Nephron (organoid): ENCODE measurements at regions not wholly inside any gene's neighbourhood (a gene's known extent, or its start where the extent isn't known, plus 50 kb on each side); places are given as distances from the start of the nearest gene placed in this dataset.

Experiments
- H3K27ac Mint-ChIP-seq, 3 experiments: 2 replicates each; pipeline ENCODE4 v1.8.0; 2020; ENCODE audit warnings: mixed read lengths in 3 of 3, mild to moderate bottlenecking in 2 of 3, moderate library complexity in 1 of 3
- H3K27me3 Mint-ChIP-seq: 2 replicates; pipeline ENCODE4 v1.8.0; 2021; ENCODE audit warnings: low read depth, mild to moderate bottlenecking, moderate library complexity, mixed read lengths
- H3K36me3 Mint-ChIP-seq: 2 replicates; pipeline ENCODE4 v1.8.0; 2020; ENCODE audit warnings: low read depth, mixed read lengths
- H3K4me1 Mint-ChIP-seq: 2 replicates; pipeline ENCODE4 v1.8.0; 2020; ENCODE audit warnings: mixed read lengths
- H3K4me3 Mint-ChIP-seq, 3 experiments: 2 replicates each; pipeline ENCODE4 v1.8.0; 2020; ENCODE audit warnings: mild to moderate bottlenecking in 3 of 3, mixed read lengths in 3 of 3, moderate library complexity in 2 of 3
- H3K9me3 Mint-ChIP-seq: 2 replicates; pipeline ENCODE4 v1.8.0; 2020; ENCODE audit warnings: mixed read lengths
- TF ChIP-seq, protein P1 (sequence below), 3 experiments: fragments of 200-600 bp; sonication (generic); IDR thresholded peaks; one replicate each; pipeline ENCODE4 v1.5.0; 2021; ENCODE audit warnings: antibody characterized with exemption in 3 of 3; ENCODE audit not compliant: unreplicated experiment in 3 of 3

DNA sequence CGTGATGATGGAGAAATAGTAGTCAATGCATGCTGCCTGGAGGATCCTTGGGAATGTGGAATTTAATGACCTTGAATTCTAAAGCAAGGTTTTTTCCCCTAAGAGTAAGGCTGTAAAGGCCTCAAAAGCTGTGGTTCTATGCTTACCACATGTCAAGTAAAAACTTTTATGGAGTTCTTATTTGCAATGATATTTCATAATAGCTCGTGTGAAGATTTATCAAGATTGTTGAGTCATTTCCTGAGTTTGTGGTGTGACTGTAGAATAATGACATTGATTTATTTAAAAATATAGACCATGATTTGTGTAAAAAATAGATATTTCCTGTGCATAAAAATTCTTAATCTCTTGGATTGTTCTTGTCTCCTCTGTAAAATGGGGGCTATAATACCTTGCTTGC, 67.5 kb upstream of the SORCS1 start:
- Mint-ChIP-seq H3K27ac (no peak overlapping the region), H3K4me1 (no peaks in the 10 kb centered on the region), H3K9me3 (peaks cover 7% of the 10 kb centered on the region), H3K27me3 (peaks cover 3% of the 10 kb centered on the region), H3K36me3 (no peaks in the 10 kb centered on the region), H3K4me3 (no peak overlapping the region)
- TF ChIP-seq, protein P1, sequence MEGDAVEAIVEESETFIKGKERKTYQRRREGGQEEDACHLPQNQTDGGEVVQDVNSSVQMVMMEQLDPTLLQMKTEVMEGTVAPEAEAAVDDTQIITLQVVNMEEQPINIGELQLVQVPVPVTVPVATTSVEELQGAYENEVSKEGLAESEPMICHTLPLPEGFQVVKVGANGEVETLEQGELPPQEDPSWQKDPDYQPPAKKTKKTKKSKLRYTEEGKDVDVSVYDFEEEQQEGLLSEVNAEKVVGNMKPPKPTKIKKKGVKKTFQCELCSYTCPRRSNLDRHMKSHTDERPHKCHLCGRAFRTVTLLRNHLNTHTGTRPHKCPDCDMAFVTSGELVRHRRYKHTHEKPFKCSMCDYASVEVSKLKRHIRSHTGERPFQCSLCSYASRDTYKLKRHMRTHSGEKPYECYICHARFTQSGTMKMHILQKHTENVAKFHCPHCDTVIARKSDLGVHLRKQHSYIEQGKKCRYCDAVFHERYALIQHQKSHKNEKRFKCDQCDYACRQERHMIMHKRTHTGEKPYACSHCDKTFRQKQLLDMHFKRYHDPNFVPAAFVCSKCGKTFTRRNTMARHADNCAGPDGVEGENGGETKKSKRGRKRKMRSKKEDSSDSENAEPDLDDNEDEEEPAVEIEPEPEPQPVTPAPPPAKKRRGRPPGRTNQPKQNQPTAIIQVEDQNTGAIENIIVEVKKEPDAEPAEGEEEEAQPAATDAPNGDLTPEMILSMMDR (IDR thresholded peaks at IDR 0.05; ENCODE audit: unreplicated experiment in 3 of 3), result no peak

DNA sequence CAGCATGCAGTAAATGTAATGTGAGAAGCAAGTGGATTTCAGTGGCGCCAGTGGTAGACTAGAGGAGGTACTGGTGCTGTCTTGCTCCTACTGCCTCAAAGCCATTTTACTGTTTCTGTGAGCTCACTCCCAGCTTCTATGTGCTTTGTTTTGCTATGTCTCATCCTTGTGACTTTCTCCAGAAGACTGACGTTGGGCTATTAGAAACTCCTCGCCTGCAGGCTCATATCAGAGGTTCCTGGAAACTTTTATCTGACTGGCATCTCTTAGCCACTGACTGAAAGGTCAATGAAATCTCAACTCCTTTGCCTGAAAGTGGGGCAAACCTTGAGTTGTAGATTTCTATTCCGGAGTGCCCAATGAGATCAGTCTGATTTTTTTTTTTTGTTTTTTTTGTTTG, 66.4 kb upstream of the SORCS1 start:
- no peaks in the 10 kb centered on the region for H3K4me1 Mint-ChIP-seq
- H3K27me3 Mint-ChIP-seq, result peaks cover 3% of the 10 kb centered on the region
- no peak overlapping the region for H3K27ac Mint-ChIP-seq
- no peaks in the 10 kb centered on the region for H3K36me3 Mint-ChIP-seq
- peaks cover 7% of the 10 kb centered on the region for H3K9me3 Mint-ChIP-seq
- TF ChIP-seq, protein P1 (IDR thresholded peaks at IDR 0.05; ENCODE audit: unreplicated experiment in 3 of 3), result no peak
- no peak overlapping the region for H3K4me3 Mint-ChIP-seq

DNA sequence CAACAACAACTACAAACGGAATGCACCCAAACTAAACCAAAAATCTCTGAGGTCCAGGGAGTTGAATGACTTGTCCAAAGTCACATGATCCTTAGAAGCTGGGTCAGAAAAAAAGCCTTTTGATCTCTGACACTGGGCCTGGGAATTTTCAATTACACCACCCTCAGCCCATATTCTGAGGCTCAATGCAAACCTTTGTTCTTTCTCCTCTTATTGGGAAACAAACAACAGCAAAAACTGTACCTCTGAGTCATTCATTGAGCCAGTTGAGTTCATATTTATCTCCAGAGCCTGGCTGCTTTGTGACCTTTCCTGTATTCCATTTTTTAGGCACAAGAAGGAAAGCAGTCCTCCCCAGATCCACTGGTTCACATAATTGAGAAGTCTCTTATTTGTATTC, 51.2 kb upstream of the SORCS1 start:
- Mint-ChIP-seq H3K4me3 (no peak overlapping the region), H3K9me3 (no peaks in the 10 kb centered on the region), H3K36me3 (no peaks in the 10 kb centered on the region), H3K27me3 (no peaks in the 10 kb centered on the region), H3K27ac (no peak overlapping the region), H3K4me1 (no peaks in the 10 kb centered on the region)
- TF ChIP-seq, protein P1 (IDR thresholded peaks at IDR 0.05; ENCODE audit: unreplicated experiment in 3 of 3), result no peak
